A673 (cell line): ENCODE measurements at regions not wholly inside any gene's neighbourhood (a gene's known extent, or its start where the extent isn't known, plus 50 kb on each side); places are given as distances from the start of the nearest gene placed in this dataset.

ENCODE experiments used
- BruUV-seq: library from RNA; stranded (reverse); fragments of 400-500 nt; replicated peaks from 2 replicates; lab custom pipeline; 2021; lab: Mats Ljungman, UMichigan
- CTCF ChIA-PET: fragments of 300-600 bp; sonication (Branson Sonifier 250); formaldehyde crosslinking; loops from one replicate; lab custom pipeline; 2022; ENCODE audit warnings: antibody characterized with exemption; lab: Charles Lee
- POLR2A ChIA-PET: fragments of 300-600 bp; sonication (Branson Sonifier 250); formaldehyde crosslinking; loops from one replicate; lab custom pipeline; 2022; ENCODE audit warnings: antibody characterized with exemption; ENCODE audit not compliant: low non-redundant PET; lab: Charles Lee
- DNase-seq: peaks from one replicate; pipeline ENCODE4 v3.0.0-alpha.2; 2015; ENCODE audit warnings: low spot score
- H3K27ac ChIP-seq: fragments of 200-600 bp; sonication (generic); 2 replicates; pipeline ENCODE4 v1.5.1; 2016; ENCODE audit warnings: mixed run types, low read depth, mild to moderate bottlenecking, mixed read lengths, antibody characterized with exemption, low read length; ENCODE audit not compliant: poor library complexity, severe bottlenecking
- H3K27me3 ChIP-seq: fragments of 200-600 bp; sonication (generic); replicated peaks from 2 replicates; pipeline ENCODE4 v1.6.1; 2017; ENCODE audit warnings: mixed run types, low read depth, mild to moderate bottlenecking, mixed read lengths, antibody characterized with exemption, low read length; ENCODE audit not compliant: insufficient read depth, poor library complexity
- H3K36me3 ChIP-seq: fragments of 200-600 bp; sonication (generic); 2 replicates; pipeline ENCODE4 v1.6.1; 2016; ENCODE audit warnings: mixed run types, mild to moderate bottlenecking, mixed read lengths, antibody characterized with exemption, low read length; ENCODE audit not compliant: insufficient read depth, poor library complexity, severe bottlenecking
- H3K4me1 ChIP-seq: fragments of 200-600 bp; sonication (generic); 2 replicates; pipeline ENCODE4 v1.6.1; 2017; ENCODE audit warnings: mixed run types, mild to moderate bottlenecking, mixed read lengths, antibody characterized with exemption, low read length; ENCODE audit not compliant: insufficient read depth, poor library complexity, severe bottlenecking
- H3K4me3 ChIP-seq: fragments of 200-600 bp; sonication (generic); 2 replicates; pipeline ENCODE4 v1.5.1; 2016; ENCODE audit warnings: low read depth, mixed run types, mild to moderate bottlenecking, mixed read lengths, low read length; ENCODE audit not compliant: poor library complexity, severe bottlenecking
- H3K9me3 ChIP-seq: fragments of 200-600 bp; sonication (generic); 2 replicates; pipeline ENCODE4 v1.6.1; 2016; ENCODE audit warnings: mixed run types, low read depth, mild to moderate bottlenecking, mixed read lengths, antibody characterized with exemption, low read length; ENCODE audit not compliant: poor library complexity, severe bottlenecking
- EZH2 ChIP-seq: fragments of 200-600 bp; sonication (generic); IDR thresholded peaks from 2 replicates; pipeline ENCODE4 v1.6.1; 2017; ENCODE audit warnings: borderline replicate concordance, low read depth, mild to moderate bottlenecking, mixed read lengths, antibody characterized with exemption, low read length; ENCODE audit not compliant: poor library complexity, severe bottlenecking
- intact Hi-C: fragments of 100-400 bp; cut with micrococcal nuclease; formaldehyde crosslinking; loops from one replicate; pipeline ENCODE4 v1.10.0; 2022; ENCODE audit not compliant: unreplicated experiment
- TF ChIP-seq, protein P1 (sequence below): fragments of 300-800, 200-600 bp; sonication (generic); conservative IDR thresholded peaks from 2 replicates; pipeline ENCODE4 v1.5.1; 2017; ENCODE audit warnings: low read depth, mild to moderate bottlenecking, antibody characterized with exemption, low read length, moderate library complexity, mixed read lengths

DNA sequence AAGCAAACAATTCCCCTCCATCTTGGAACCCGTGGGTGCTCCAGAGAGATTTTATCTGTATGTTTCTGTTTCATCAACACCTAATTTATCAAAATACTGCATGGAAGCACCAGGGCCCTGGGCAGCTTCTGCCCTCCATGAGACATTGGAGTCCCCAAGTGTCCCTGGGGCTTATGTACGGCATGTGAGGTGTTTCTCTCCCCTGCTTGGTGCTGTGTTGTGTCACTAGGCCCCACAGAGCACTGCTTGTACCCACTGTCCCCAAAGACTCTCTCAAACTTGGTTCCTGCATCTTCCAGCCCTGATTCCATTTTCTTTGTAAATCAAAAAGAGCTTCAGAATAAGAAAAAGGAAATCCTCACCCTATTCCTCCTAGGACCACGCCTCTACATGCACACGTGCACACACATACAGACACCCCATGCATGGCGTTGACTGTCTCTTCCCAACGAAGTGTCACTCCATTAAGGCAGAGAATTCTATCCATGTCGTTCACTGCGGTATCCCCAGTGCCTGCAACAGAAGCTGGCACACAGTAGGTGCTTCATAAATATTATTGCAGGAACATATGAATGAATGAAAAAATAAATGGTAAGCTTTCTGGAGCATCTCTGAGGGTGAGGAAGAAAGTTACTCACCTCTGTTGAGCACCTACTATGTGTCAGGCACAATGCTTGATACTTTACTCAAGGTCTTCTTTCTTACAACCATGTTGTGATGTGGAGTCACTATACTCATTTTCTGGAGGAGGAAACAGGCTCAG, 191.6 kb downstream of the DICER1 start:
- Histone ChIP-seq H3K27ac (no peak overlapping the region), H3K27me3 (no peaks in the 10 kb centered on the region), H3K4me1 (no peaks in the 10 kb centered on the region), H3K36me3 (no peaks in the 10 kb centered on the region), H3K4me3 (no peak overlapping the region), H3K9me3 (no peaks in the 10 kb centered on the region)
- intact Hi-C loops, result no loop called here
- POLR2A ChIA-PET, result no interaction called here
- CTCF ChIA-PET, result no interaction called here
- no peak for DNase-seq
- no TSS peak for BruUV-seq
- TF ChIP-seq, protein P1, sequence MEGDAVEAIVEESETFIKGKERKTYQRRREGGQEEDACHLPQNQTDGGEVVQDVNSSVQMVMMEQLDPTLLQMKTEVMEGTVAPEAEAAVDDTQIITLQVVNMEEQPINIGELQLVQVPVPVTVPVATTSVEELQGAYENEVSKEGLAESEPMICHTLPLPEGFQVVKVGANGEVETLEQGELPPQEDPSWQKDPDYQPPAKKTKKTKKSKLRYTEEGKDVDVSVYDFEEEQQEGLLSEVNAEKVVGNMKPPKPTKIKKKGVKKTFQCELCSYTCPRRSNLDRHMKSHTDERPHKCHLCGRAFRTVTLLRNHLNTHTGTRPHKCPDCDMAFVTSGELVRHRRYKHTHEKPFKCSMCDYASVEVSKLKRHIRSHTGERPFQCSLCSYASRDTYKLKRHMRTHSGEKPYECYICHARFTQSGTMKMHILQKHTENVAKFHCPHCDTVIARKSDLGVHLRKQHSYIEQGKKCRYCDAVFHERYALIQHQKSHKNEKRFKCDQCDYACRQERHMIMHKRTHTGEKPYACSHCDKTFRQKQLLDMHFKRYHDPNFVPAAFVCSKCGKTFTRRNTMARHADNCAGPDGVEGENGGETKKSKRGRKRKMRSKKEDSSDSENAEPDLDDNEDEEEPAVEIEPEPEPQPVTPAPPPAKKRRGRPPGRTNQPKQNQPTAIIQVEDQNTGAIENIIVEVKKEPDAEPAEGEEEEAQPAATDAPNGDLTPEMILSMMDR, result no peak
- no peak for TF ChIP-seq EZH2

DNA sequence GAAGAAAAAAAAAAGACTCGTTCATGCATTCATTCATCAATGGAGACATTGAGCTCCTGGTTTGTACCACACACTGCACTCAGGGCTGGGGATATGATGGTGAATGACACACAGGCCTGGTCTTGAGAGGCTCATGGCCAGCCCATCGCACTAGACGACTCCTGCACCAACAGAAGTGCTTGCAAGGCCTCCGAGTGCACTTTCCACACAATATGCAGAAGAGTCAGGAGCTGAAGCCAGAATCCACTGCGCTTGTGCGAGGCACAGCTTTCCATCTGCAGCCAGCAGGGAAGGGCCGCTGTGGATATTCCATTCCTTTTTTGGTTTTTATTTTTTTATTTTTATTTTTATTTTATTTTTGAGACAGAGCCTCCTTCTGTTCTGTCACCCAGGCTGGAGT, 192.4 kb downstream of the DICER1 start:
- no peak overlapping the region for H3K4me3 ChIP-seq
- no TSS peak for BruUV-seq
- H3K9me3 ChIP-seq, result no peaks in the 10 kb centered on the region
- DNase-seq, result no peak
- ChIA-PET CTCF (no interaction called here), POLR2A (no interaction called here)
- no peak overlapping the region for H3K27ac ChIP-seq
- TF ChIP-seq, protein P1, result no peak
- TF ChIP-seq EZH2, result no peak
- no peaks in the 10 kb centered on the region for H3K4me1 ChIP-seq
- no peaks in the 10 kb centered on the region for H3K27me3 ChIP-seq
- intact Hi-C loops, result no loop called here
- no peaks in the 10 kb centered on the region for H3K36me3 ChIP-seq

DNA sequence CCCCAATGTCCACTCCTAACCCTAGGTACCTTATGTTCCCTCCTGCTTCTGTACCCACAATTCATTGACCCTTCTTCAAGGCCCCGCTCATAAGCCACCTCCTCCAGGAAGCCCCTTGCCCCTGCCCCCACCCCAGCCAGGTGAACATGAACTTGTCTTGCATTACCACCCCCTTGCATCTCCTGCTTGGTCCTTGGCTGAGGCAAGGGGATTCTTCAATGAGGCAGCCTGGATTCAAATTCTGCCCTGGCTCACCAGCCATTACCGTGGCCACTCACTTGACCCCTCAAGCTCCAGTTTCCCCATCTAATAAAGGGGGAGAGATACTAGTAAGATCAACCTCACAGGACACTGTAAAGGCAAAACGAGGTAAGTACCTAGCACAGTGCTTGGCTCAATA, 193.1 kb downstream of the DICER1 start:
- H3K9me3 ChIP-seq, result no peaks in the 10 kb centered on the region
- no peaks in the 10 kb centered on the region for H3K27me3 ChIP-seq
- H3K36me3 ChIP-seq, result no peaks in the 10 kb centered on the region
- ChIA-PET CTCF (no interaction called here), POLR2A (no interaction called here)
- no peaks in the 10 kb centered on the region for H3K4me1 ChIP-seq
- H3K27ac ChIP-seq, result no peak overlapping the region
- BruUV-seq, result no TSS peak
- no peak overlapping the region for H3K4me3 ChIP-seq
- intact Hi-C loops, result no loop called here
- TF ChIP-seq EZH2, result no peak
- TF ChIP-seq, protein P1, result no peak
- no peak for DNase-seq
